Smooth muscle cell (in vitro differentiated cells): ENCODE measurements at regions not wholly inside any gene's neighbourhood (a gene's known extent, or its start where the extent isn't known, plus 50 kb on each side); places are given as distances from the start of the nearest gene placed in this dataset.

Experiments
- DNase-seq: peaks from one replicate; lab custom pipeline; 2025; ENCODE audit not compliant: unreplicated experiment; lab: John Stamatoyannopoulos, UW
- H2AFZ ChIP-seq: fragments of 200-600 bp; sonication (generic); 2 replicates; pipeline ENCODE4 v1.6.0; 2016; ENCODE audit warnings: antibody characterized with exemption, low read depth, mild to moderate bottlenecking
- H3F3A ChIP-seq: fragments of 200-600 bp; sonication (generic); 2 replicates; pipeline ENCODE4 v1.6.0; 2017; ENCODE audit warnings: antibody characterized with exemption, low read depth
- H3K27ac ChIP-seq: fragments of 200-600 bp; sonication (generic); 2 replicates; pipeline ENCODE4 v1.5.1; 2016; ENCODE audit warnings: low read depth, mild to moderate bottlenecking
- H3K27me3 ChIP-seq: fragments of 200-600 bp; sonication (generic); 2 replicates; pipeline ENCODE4 v1.6.1; 2016; ENCODE audit warnings: low read depth, mild to moderate bottlenecking
- H3K36me3 ChIP-seq: fragments of 200-600 bp; sonication (generic); 2 replicates; pipeline ENCODE4 v1.5.1; 2016; ENCODE audit warnings: low read depth
- H3K4me1 ChIP-seq: fragments of 200-600 bp; sonication (generic); 2 replicates; pipeline ENCODE4 v1.5.1; 2016; ENCODE audit warnings: low read depth
- H3K4me2 ChIP-seq: fragments of 200-600 bp; sonication (generic); 2 replicates; pipeline ENCODE4 v1.6.0; 2016; ENCODE audit warnings: mild to moderate bottlenecking
- H3K4me3 ChIP-seq: fragments of 200-600 bp; sonication (generic); 2 replicates; pipeline ENCODE4 v1.5.1; 2016; ENCODE audit warnings: mild to moderate bottlenecking
- H3K79me2 ChIP-seq: fragments of 200-600 bp; sonication (generic); 2 replicates; pipeline ENCODE4 v1.6.0; 2016; ENCODE audit warnings: low read depth, mild to moderate bottlenecking
- H3K9ac ChIP-seq: fragments of 200-600 bp; sonication (generic); 2 replicates; pipeline ENCODE4 v1.6.0; 2016; ENCODE audit warnings: low read depth
- H3K9me3 ChIP-seq: fragments of 200-600 bp; sonication (generic); replicated peaks from 2 replicates; pipeline ENCODE4 v1.5.1; 2016; ENCODE audit warnings: low read depth
- H4K20me1 ChIP-seq: fragments of 200-600 bp; sonication (generic); 2 replicates; pipeline ENCODE4 v1.6.0; 2016; ENCODE audit warnings: low read depth
- CTCF ChIP-seq: fragments of 200-600 bp; sonication (generic); IDR thresholded peaks from 2 replicates; pipeline ENCODE4 v1.5.1; 2017; ENCODE audit warnings: borderline replicate concordance, mild to moderate bottlenecking, antibody characterized with exemption; ENCODE audit not compliant: insufficient read depth, poor library complexity, severe bottlenecking
- WGBS: methylation state at CpG from one replicate; pipeline ENCODE4 v1.1.7; 2016; ENCODE audit warnings: low lambda C conversion rate; 5-methylcytosine and 5-hydroxymethylcytosine counted together

- no peak overlapping the region for H3K4me3 ChIP-seq
- no peaks in the 10 kb centered on the region for H3K27me3 ChIP-seq
- no peak overlapping the region for H3K4me2 ChIP-seq
- H3F3A ChIP-seq, result no peaks in the 10 kb centered on the region
- H4K20me1 ChIP-seq, result no peaks in the 10 kb centered on the region
- WGBS, result 85% methylated on average over 4 of the region's 4 CpGs
- H3K27ac ChIP-seq, result no peak overlapping the region
- no peak for TF ChIP-seq CTCF
- no peak overlapping the region for H2AFZ ChIP-seq
- H3K9ac ChIP-seq, result no peak overlapping the region
- no peak for DNase-seq
- no peaks in the 10 kb centered on the region for H3K9me3 ChIP-seq
- no peaks in the 10 kb centered on the region for H3K79me2 ChIP-seq
- no peaks in the 10 kb centered on the region for H3K4me1 ChIP-seq
- H3K36me3 ChIP-seq, result no peaks in the 10 kb centered on the region
Measured at GRCh38 chr11:128187377-128187776, 400.0 kb downstream of the ETS1 start.

GRCh38 chr11:128184981-128185380 lies 402.4 kb downstream of the ETS1 start:
- no peak overlapping the region for H2AFZ ChIP-seq
- no peaks in the 10 kb centered on the region for H3K36me3 ChIP-seq
- no peak for DNase-seq
- no peaks in the 10 kb centered on the region for H3K27me3 ChIP-seq
- H3K79me2 ChIP-seq, result no peaks in the 10 kb centered on the region
- no peak overlapping the region for H3K4me3 ChIP-seq
- no peaks in the 10 kb centered on the region for H3K9me3 ChIP-seq
- no peak overlapping the region for H3K27ac ChIP-seq
- H4K20me1 ChIP-seq, result no peaks in the 10 kb centered on the region
- no peak overlapping the region for H3K4me2 ChIP-seq
- H3F3A ChIP-seq, result no peaks in the 10 kb centered on the region
- no peaks in the 10 kb centered on the region for H3K4me1 ChIP-seq
- TF ChIP-seq CTCF, result no peak
- H3K9ac ChIP-seq, result no peak overlapping the region
- WGBS, result 83% methylated on average over 7 of the region's 7 CpGs

GRCh38 chr11:128182844-128183243 lies 404.5 kb downstream of the ETS1 start:
- Histone ChIP-seq H3K79me2 (no peaks in the 10 kb centered on the region), H3K4me1 (no peaks in the 10 kb centered on the region), H3K4me3 (no peak overlapping the region), H4K20me1 (no peaks in the 10 kb centered on the region), H3K27me3 (no peaks in the 10 kb centered on the region), H3K9me3 (no peaks in the 10 kb centered on the region), H2AFZ (no peak overlapping the region), H3K36me3 (no peaks in the 10 kb centered on the region), H3F3A (no peaks in the 10 kb centered on the region), H3K4me2 (no peak overlapping the region), H3K9ac (no peak overlapping the region), H3K27ac (no peak overlapping the region)
- no peak for TF ChIP-seq CTCF
- no peak for DNase-seq
- WGBS, result 48% methylated on average over 1 of the region's 1 CpG

- Histone ChIP-seq H3K36me3 (no peaks in the 10 kb centered on the region), H3K79me2 (no peaks in the 10 kb centered on the region), H3K9me3 (no peaks in the 10 kb centered on the region), H3K27ac (no peak overlapping the region), H3F3A (no peaks in the 10 kb centered on the region), H2AFZ (no peak overlapping the region), H4K20me1 (no peaks in the 10 kb centered on the region), H3K4me2 (no peak overlapping the region), H3K9ac (no peak overlapping the region), H3K27me3 (no peaks in the 10 kb centered on the region), H3K4me1 (no peaks in the 10 kb centered on the region), H3K4me3 (no peak overlapping the region)
- WGBS, result 96% methylated on average over 5 of the region's 5 CpGs
- no peak for DNase-seq
- TF ChIP-seq CTCF, result no peak
Measured at GRCh38 chr11:128181984-128182383, 405.4 kb downstream of the ETS1 start.
